ENCODE measurements at regions not wholly inside any gene's neighbourhood (a gene's known extent, or its start where the extent isn't known, plus 50 kb on each side); places are given as distances from the start of the nearest gene placed in this dataset.

GRCh38 chr2:222105046-222105445, 193.8 kb downstream of the PAX3 start:
- TF ChIP-seq CTCF (IDR thresholded peaks at IDR 0.05): no peak
- TF ChIP-seq POLR2A (IDR thresholded peaks at IDR 0.05): no peak
